HEK293 (cell line): ENCODE measurements at regions not wholly inside any gene's neighbourhood (a gene's known extent, or its start where the extent isn't known, plus 50 kb on each side); places are given as distances from the start of the nearest gene placed in this dataset.

Experiments used
- CTCF ChIA-PET: fragments of 350-600 bp; formaldehyde crosslinking; extraction: SDS; loops from one replicate; lab custom pipeline; 2021; ENCODE audit warnings: antibody characterized with exemption; lab: Yijun Ruan, JAX
- POLR2A ChIA-PET: fragments of 300-600 bp; formaldehyde crosslinking; extraction: SDS; loops from one replicate; lab custom pipeline; 2020; ENCODE audit warnings: antibody characterized with exemption, inconsistent platforms; lab: Yijun Ruan, JAX
- H3K27ac ChIP-seq: fragments of 200-500 bp; sonication (Bioruptor generic); 2 replicates; pipeline ENCODE4 v1.5.1; 2014; ENCODE audit warnings: low read depth, low read length, control low read depth, inconsistent platforms; ENCODE audit errors: extremely low read depth
- H3K36me3 ChIP-seq, 2 experiments: fragments of 200-500 bp in 1 of 2; sonication (Bioruptor generic) in 1 of 2; 1 replicate in 1 of 2; 2 replicates in 1 of 2; pipeline ENCODE4 v1.5.1; 2014 to 2017; ENCODE audit warnings: inconsistent platforms in 2 of 2, low read length in 2 of 2; ENCODE audit not compliant: control insufficient read depth in 2 of 2, insufficient read depth in 1 of 2
- H3K4me1 ChIP-seq: fragments of 200-500 bp; sonication (Bioruptor generic); 2 replicates; pipeline ENCODE4 v1.5.1; 2014; ENCODE audit warnings: mild to moderate bottlenecking, low read length, inconsistent platforms; ENCODE audit not compliant: control insufficient read depth, insufficient read depth
- H3K4me3 ChIP-seq: 2 replicates; pipeline ENCODE4 v1.5.1; 2011; ENCODE audit warnings: low read depth, mild to moderate bottlenecking, control low read depth, low read length, moderate library complexity
- H3K9me3 ChIP-seq: fragments of 200-500 bp; sonication (Bioruptor generic); 2 replicates; pipeline ENCODE4 v1.5.1; 2014; ENCODE audit warnings: low read depth, low read length, inconsistent platforms; ENCODE audit not compliant: control insufficient read depth, insufficient read depth
- FEZF1 ChIP-seq: fragments of 450-650 bp; formaldehyde crosslinking; IDR thresholded peaks from 2 replicates; pipeline ENCODE4 v1.5.1; 2016; ENCODE audit warnings: missing biosample characterization, missing genetic modification characterization
- GLIS1 ChIP-seq: fragments of 450-650 bp; formaldehyde crosslinking; IDR thresholded peaks from 2 replicates; pipeline ENCODE4 v1.5.1; 2016; ENCODE audit warnings: missing biosample characterization, missing genetic modification characterization
- PRDM1 ChIP-seq: fragments of 450-650 bp; formaldehyde crosslinking; IDR thresholded peaks from 2 replicates; pipeline ENCODE4; 2016; ENCODE audit warnings: missing biosample characterization, missing genetic modification characterization
- PRDM2 ChIP-seq: fragments of 450-650 bp; formaldehyde crosslinking; IDR thresholded peaks from 2 replicates; pipeline ENCODE4 v1.5.1; 2016; ENCODE audit warnings: missing biosample characterization, missing genetic modification characterization, borderline replicate concordance
- REPIN1 ChIP-seq: fragments of 450-650 bp; formaldehyde crosslinking; IDR thresholded peaks from 2 replicates; pipeline ENCODE4 v1.5.1; 2017; ENCODE audit warnings: missing biosample characterization, missing genetic modification characterization, low read depth
- SCRT1 ChIP-seq: fragments of 450-650 bp; formaldehyde crosslinking; IDR thresholded peaks from 2 replicates; pipeline ENCODE4 v1.5.1; 2016; ENCODE audit warnings: missing biosample characterization, missing genetic modification characterization, borderline replicate concordance
- SP3 ChIP-seq: fragments of 450-650 bp; formaldehyde crosslinking; IDR thresholded peaks from 2 replicates; pipeline ENCODE4 v1.5.1; 2016; ENCODE audit warnings: missing biosample characterization, missing genetic modification characterization
- ZNF121 ChIP-seq: fragments of 450-650 bp; formaldehyde crosslinking; IDR thresholded peaks from 2 replicates; pipeline ENCODE4 v1.5.1; 2016; ENCODE audit warnings: missing biosample characterization, missing genetic modification characterization
- ZNF133 ChIP-seq: fragments of 450-650 bp; formaldehyde crosslinking; IDR thresholded peaks from 2 replicates; pipeline ENCODE4 v1.5.1; 2016; ENCODE audit warnings: missing biosample characterization, missing genetic modification characterization
- ZNF157 ChIP-seq: fragments of 450-650 bp; formaldehyde crosslinking; IDR thresholded peaks from 2 replicates; pipeline ENCODE4 v1.5.1; 2016; ENCODE audit warnings: missing biosample characterization, missing genetic modification characterization
- ZNF175 ChIP-seq: fragments of 450-650 bp; formaldehyde crosslinking; IDR thresholded peaks from 2 replicates; pipeline ENCODE4 v1.5.1; 2016; ENCODE audit warnings: missing biosample characterization, missing genetic modification characterization
- ZNF266 ChIP-seq: fragments of 450-650 bp; formaldehyde crosslinking; IDR thresholded peaks from 2 replicates; pipeline ENCODE4 v1.5.1; 2016; ENCODE audit warnings: missing biosample characterization, missing genetic modification characterization, low read depth
- ZNF394 ChIP-seq: fragments of 450-650 bp; formaldehyde crosslinking; IDR thresholded peaks from 2 replicates; pipeline ENCODE4 v1.5.1; 2016; ENCODE audit warnings: missing biosample characterization, missing genetic modification characterization, mild to moderate bottlenecking, moderate library complexity, borderline replicate concordance
- ZNF404 ChIP-seq: fragments of 450-650 bp; formaldehyde crosslinking; IDR thresholded peaks from 2 replicates; pipeline ENCODE4 v1.5.1; 2017; ENCODE audit warnings: missing biosample characterization, missing genetic modification characterization
- ZNF416 ChIP-seq: fragments of 450-650 bp; formaldehyde crosslinking; IDR thresholded peaks from 2 replicates; pipeline ENCODE4 v1.5.1; 2016; ENCODE audit warnings: missing biosample characterization, missing genetic modification characterization
- ZNF433 ChIP-seq: fragments of 450-650 bp; formaldehyde crosslinking; IDR thresholded peaks from 2 replicates; pipeline ENCODE4 v1.5.1; 2016; ENCODE audit warnings: missing biosample characterization, missing genetic modification characterization, low read depth
- ZNF558 ChIP-seq: fragments of 450-650 bp; formaldehyde crosslinking; IDR thresholded peaks from 2 replicates; pipeline ENCODE4 v1.5.1; 2016; ENCODE audit warnings: missing biosample characterization, missing genetic modification characterization
- ZNF670 ChIP-seq: fragments of 450-650 bp; formaldehyde crosslinking; IDR thresholded peaks from 2 replicates; pipeline ENCODE4 v1.5.1; 2016; ENCODE audit warnings: missing biosample characterization, missing genetic modification characterization, low read depth
- ZNF701 ChIP-seq: fragments of 450-650 bp; formaldehyde crosslinking; IDR thresholded peaks from 2 replicates; pipeline ENCODE4 v1.5.1; 2016; ENCODE audit warnings: missing biosample characterization, missing genetic modification characterization
- ZNF792 ChIP-seq: fragments of 450-650 bp; formaldehyde crosslinking; IDR thresholded peaks from 2 replicates; pipeline ENCODE4 v1.5.1; 2016; ENCODE audit warnings: missing biosample characterization, missing genetic modification characterization
- ZNF830 ChIP-seq: fragments of 450-650 bp; IDR thresholded peaks from 2 replicates; pipeline ENCODE4 v1.5.0; 2018; ENCODE audit warnings: missing biosample characterization, missing genetic modification characterization, low read depth, mild to moderate bottlenecking, moderate library complexity
- TF ChIP-seq, protein P1 (sequence below): fragments of 450-650 bp; formaldehyde crosslinking; IDR thresholded peaks from 2 replicates; pipeline ENCODE4 v1.5.1; 2016; ENCODE audit warnings: missing biosample characterization, missing genetic modification characterization
- TF ChIP-seq, protein P2 (sequence below): fragments of 450-650 bp; formaldehyde crosslinking; IDR thresholded peaks from 2 replicates; pipeline ENCODE4 v1.5.1; 2017; ENCODE audit warnings: missing biosample characterization, mild to moderate bottlenecking, missing genetic modification characterization, moderate library complexity
- TF ChIP-seq, protein P3 (sequence below): fragments of 450-650 bp; formaldehyde crosslinking; IDR thresholded peaks from 2 replicates; pipeline ENCODE4; 2016; ENCODE audit warnings: missing biosample characterization, missing genetic modification characterization
- TF ChIP-seq, protein P4 (sequence below): fragments of 450-650 bp; formaldehyde crosslinking; IDR thresholded peaks from 2 replicates; pipeline ENCODE4 v1.5.1; 2016; ENCODE audit warnings: missing biosample characterization, missing genetic modification characterization

DNA sequence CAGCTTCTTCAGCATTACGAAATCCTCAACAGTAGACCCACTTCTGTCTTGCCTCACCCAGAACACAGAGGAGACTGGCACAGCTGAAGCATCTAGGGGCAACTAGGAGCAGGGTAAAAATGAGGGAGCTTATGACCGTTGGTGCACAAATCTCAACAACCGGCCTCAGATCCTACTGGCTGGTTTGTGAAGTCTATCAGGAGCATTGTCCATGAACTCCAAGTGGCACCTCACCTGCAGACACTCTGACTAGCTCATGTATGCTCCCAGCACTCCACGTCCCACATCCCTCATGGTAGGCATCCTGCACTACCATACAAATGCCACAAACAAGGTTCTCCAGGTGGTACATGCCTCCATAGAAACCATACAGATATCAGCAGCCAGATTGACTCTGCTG lies 163.1 kb downstream of the TLE3 start:
- Histone ChIP-seq H3K9me3 (peaks cover 2% of the 10 kb centered on the region; the same call in 1 of the 2 replicates), H3K4me3 (no peak overlapping the region), H3K4me1 (no peaks in the 10 kb centered on the region), H3K27ac (no peak overlapping the region), H3K36me3 (no peaks in the 10 kb centered on the region)
- ChIA-PET CTCF (no interaction called here), POLR2A (no interaction called here)
- TF ChIP-seq SCRT1: no peak
- no peak for TF ChIP-seq ZNF157 (tag by site-specific recombination)
- TF ChIP-seq REPIN1 (tag by site-specific recombination): no peak
- TF ChIP-seq ZNF433: no peak
- no peak for TF ChIP-seq ZNF404 (tag by site-specific recombination)
- TF ChIP-seq ZNF175 (tag by site-specific recombination): no peak
- TF ChIP-seq ZNF558: no peak
- TF ChIP-seq ZNF701 (tag by site-specific recombination): no peak
- TF ChIP-seq FEZF1 (tag by site-specific recombination): no peak
- no peak for TF ChIP-seq ZNF792 (tag by site-specific recombination)

- CTCF ChIA-PET: no interaction called here
- Histone ChIP-seq H3K27ac (no peak overlapping the region), H3K4me3 (no peak overlapping the region), H3K4me1 (no peaks in the 10 kb centered on the region), H3K9me3 (no peaks in the 10 kb centered on the region), H3K36me3 (no peaks in the 10 kb centered on the region)
- POLR2A ChIA-PET: no interaction called here
- TF ChIP-seq PRDM2 (tag by site-specific recombination): no peak
- TF ChIP-seq, protein P1, sequence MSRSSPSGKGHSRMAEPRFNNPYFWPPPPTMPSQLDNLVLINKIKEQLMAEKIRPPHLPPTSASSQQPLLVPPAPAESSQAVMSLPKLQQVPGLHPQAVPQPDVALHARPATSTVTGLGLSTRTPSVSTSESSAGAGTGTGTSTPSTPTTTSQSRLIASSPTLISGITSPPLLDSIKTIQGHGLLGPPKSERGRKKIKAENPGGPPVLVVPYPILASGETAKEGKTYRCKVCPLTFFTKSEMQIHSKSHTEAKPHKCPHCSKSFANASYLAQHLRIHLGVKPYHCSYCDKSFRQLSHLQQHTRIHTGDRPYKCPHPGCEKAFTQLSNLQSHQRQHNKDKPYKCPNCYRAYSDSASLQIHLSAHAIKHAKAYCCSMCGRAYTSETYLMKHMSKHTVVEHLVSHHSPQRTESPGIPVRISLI (tag by site-specific recombination): no peak
- TF ChIP-seq, protein P2, sequence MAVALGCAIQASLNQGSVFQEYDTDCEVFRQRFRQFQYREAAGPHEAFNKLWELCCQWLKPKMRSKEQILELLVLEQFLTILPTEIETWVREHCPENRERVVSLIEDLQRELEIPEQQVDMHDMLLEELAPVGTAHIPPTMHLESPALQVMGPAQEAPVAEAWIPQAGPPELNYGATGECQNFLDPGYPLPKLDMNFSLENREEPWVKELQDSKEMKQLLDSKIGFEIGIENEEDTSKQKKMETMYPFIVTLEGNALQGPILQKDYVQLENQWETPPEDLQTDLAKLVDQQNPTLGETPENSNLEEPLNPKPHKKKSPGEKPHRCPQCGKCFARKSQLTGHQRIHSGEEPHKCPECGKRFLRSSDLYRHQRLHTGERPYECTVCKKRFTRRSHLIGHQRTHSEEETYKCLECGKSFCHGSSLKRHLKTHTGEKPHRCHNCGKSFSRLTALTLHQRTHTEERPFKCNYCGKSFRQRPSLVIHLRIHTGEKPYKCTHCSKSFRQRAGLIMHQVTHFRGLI (tag by site-specific recombination): no peak
- TF ChIP-seq SP3 (tag by site-specific recombination): no peak
- TF ChIP-seq ZNF830 (tag by site-specific recombination): no peak
- TF ChIP-seq ZNF133 (tag by site-specific recombination): no peak
- no peak for TF ChIP-seq ZNF394 (tag by site-specific recombination)
- TF ChIP-seq PRDM1 (tag by site-specific recombination): no peak
- TF ChIP-seq, protein P3, sequence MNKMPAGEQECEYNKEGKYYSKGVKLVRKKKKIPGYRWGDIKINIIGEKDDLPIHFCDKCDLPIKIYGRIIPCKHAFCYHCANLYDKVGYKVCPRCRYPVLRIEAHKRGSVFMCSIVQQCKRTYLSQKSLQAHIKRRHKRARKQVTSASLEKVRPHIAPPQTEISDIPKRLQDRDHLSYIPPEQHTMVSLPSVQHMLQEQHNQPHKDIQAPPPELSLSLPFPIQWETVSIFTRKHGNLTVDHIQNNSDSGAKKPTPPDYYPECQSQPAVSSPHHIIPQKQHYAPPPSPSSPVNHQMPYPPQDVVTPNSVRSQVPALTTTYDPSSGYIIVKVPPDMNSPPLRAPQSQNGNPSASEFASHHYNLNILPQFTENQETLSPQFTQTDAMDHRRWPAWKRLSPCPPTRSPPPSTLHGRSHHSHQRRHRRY (tag by site-specific recombination): no peak
- TF ChIP-seq ZNF416 (tag by site-specific recombination): no peak
- TF ChIP-seq ZNF266 (tag by site-specific recombination): no peak
- TF ChIP-seq, protein P4, sequence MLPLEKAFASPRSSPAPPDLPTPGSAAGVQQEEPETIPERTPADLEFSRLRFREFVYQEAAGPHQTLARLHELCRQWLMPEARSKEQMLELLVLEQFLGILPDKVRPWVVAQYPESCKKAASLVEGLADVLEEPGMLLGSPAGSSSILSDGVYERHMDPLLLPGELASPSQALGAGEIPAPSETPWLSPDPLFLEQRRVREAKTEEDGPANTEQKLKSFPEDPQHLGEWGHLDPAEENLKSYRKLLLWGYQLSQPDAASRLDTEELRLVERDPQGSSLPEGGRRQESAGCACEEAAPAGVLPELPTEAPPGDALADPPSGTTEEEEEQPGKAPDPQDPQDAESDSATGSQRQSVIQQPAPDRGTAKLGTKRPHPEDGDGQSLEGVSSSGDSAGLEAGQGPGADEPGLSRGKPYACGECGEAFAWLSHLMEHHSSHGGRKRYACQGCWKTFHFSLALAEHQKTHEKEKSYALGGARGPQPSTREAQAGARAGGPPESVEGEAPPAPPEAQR: no peak
- TF ChIP-seq GLIS1: no peak
- TF ChIP-seq ZNF121 (tag by site-specific recombination): no peak
- TF ChIP-seq ZNF670 (tag by site-specific recombination): no peak
Measured at GRCh38 chr15:69939513-69940440, 157.9 kb downstream of the TLE3 start.
